Osteocyte (in vitro differentiated cells): ENCODE measurements at regions not wholly inside any gene's neighbourhood (a gene's known extent, or its start where the extent isn't known, plus 50 kb on each side); places are given as distances from the start of the nearest gene placed in this dataset.

Source experiments
- DNase-seq: peaks from one replicate; pipeline ENCODE4 v3.0.0; 2021; ENCODE audit warnings: mixed read lengths; ENCODE audit not compliant: unreplicated experiment; ENCODE audit errors: extremely low spot score
- H3K27ac Mint-ChIP-seq: one replicate; pipeline ENCODE4 v1.8.0; 2021; ENCODE audit warnings: mild to moderate bottlenecking, mixed read lengths; ENCODE audit not compliant: unreplicated experiment
- H3K27me3 Mint-ChIP-seq: one replicate; pipeline ENCODE4 v1.8.0; 2021; ENCODE audit warnings: mixed read lengths; ENCODE audit not compliant: unreplicated experiment
- H3K36me3 Mint-ChIP-seq: one replicate; pipeline ENCODE4 v1.8.0; 2021; ENCODE audit warnings: mixed read lengths; ENCODE audit not compliant: unreplicated experiment
- H3K4me1 Mint-ChIP-seq: one replicate; pipeline ENCODE4 v1.8.0; 2021; ENCODE audit warnings: mixed read lengths; ENCODE audit not compliant: unreplicated experiment
- H3K4me3 Mint-ChIP-seq: one replicate; pipeline ENCODE4 v1.8.0; 2021; ENCODE audit warnings: mild to moderate bottlenecking, moderate library complexity, mixed read lengths; ENCODE audit not compliant: unreplicated experiment
- H3K9me3 Mint-ChIP-seq: one replicate; pipeline ENCODE4 v1.8.0; 2021; ENCODE audit warnings: mixed read lengths; ENCODE audit not compliant: unreplicated experiment
- CTCF ChIP-seq: fragments of 200-600 bp; sonication (generic); IDR thresholded peaks from 2 replicates; pipeline ENCODE4 v1.5.0; 2021; ENCODE audit warnings: antibody characterized with exemption, mild to moderate bottlenecking, moderate library complexity

- Mint-ChIP-seq H3K36me3 (peaks cover 2% of the 10 kb centered on the region), H3K4me1 (peaks cover 38% of the 10 kb centered on the region), H3K27me3 (no peaks in the 10 kb centered on the region), H3K4me3 (no peak overlapping the region), H3K9me3 (peaks cover 4% of the 10 kb centered on the region), H3K27ac (peak overlapping the region; percentile 64)
- no peak for TF ChIP-seq CTCF
- DNase-seq: no peak
Observed at GRCh38 chr3:106421426-106421825, 552.6 kb upstream of the CBLB start.

DNA sequence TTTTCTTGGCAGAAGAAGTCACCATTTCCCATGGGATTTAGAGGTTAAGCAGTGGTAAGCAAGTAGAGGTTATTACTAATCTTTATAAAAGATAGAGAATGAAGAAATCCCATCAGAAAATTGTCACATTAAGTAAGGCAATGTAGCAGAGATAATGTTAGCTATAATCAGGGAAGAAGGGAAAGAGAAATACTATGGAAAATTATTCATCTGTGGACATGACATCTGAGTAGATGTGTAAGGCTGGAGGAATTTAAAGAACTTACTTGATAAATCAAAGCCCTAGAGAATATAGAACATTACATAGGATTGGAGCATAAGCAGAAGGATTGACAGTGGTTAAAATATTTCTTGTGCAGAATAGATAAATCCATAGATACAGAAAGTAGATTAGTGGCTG lies 553.1 kb upstream of the CBLB start:
- Mint-ChIP-seq H3K9me3 (peaks cover 4% of the 10 kb centered on the region), H3K4me1 (peaks cover 38% of the 10 kb centered on the region)

DNA sequence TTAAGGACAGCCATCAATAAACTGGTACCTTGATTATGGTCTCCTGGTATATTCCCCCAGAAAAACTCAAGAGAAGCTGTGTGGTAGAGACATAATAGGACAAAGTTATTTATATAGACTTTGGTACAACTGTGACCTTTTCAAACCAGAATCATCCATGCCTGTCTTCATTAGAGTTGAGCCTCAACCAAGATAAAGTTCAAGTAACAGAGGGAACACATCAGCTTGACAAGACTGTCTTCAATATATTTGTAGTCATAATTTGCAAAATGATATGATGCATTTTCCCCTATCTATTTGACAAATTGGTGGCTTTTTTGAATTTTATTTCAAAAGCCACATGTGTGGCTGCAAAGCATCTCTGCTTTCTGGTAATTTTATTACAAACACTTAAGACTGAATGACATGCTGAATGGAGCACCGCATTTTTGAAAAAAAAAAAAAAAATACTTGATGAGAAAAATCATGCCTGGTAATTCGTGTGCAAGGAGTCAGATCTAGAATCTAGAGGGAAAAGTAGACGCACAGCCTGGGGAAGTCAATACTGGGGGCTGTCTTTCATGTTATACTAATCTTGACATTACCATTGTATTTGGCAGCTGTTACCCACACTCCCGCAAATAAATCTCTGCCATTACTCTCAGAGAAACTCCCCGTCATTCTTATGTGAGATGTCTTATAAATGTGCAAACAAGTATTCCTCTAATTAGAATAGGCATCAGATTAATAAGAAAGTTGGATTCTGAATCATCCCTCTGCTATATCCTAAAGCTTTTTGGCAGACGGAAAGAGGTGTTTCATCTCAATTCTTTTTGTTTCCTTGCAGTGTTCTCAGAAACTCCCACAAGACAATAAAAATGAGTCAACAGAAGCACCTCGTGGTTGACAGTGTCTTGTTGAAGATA lies 554.8 kb upstream of the CBLB start:
- H3K4me3 Mint-ChIP-seq: no peak overlapping the region
- H3K27ac Mint-ChIP-seq: no peak overlapping the region
- DNase-seq: no peak
- peaks cover 45% of the 10 kb centered on the region for H3K4me1 Mint-ChIP-seq
- peaks cover 2% of the 10 kb centered on the region for H3K36me3 Mint-ChIP-seq
- peaks cover 4% of the 10 kb centered on the region for H3K9me3 Mint-ChIP-seq
- H3K27me3 Mint-ChIP-seq: no peaks in the 10 kb centered on the region
- no peak for TF ChIP-seq CTCF

More for the DNA sequence above, 553.1 kb upstream of the CBLB start:
- DNase-seq: no peak
- Mint-ChIP-seq H3K27ac (peak overlapping the region; percentile 64), H3K27me3 (no peaks in the 10 kb centered on the region), H3K4me3 (no peak overlapping the region), H3K36me3 (peaks cover 2% of the 10 kb centered on the region)
- TF ChIP-seq CTCF: no peak

- DNase-seq: no peak
- peaks cover 51% of the 10 kb centered on the region for H3K4me1 Mint-ChIP-seq
- peaks cover 2% of the 10 kb centered on the region for H3K36me3 Mint-ChIP-seq
- peak overlapping the region; percentile 89 for H3K27ac Mint-ChIP-seq
- peak overlapping the region; percentile 54 for H3K4me3 Mint-ChIP-seq
- peaks cover 10% of the 10 kb centered on the region for H3K9me3 Mint-ChIP-seq
- no peak for TF ChIP-seq CTCF
- H3K27me3 Mint-ChIP-seq: no peaks in the 10 kb centered on the region
Observed at GRCh38 chr3:106425026-106425425, 556.2 kb upstream of the CBLB start.

GRCh38 chr3:106425916-106426315 lies 557.1 kb upstream of the CBLB start:
- DNase-seq: no peak
- Mint-ChIP-seq H3K27ac (peak overlapping the region; percentile 89), H3K4me1 (peaks cover 47% of the 10 kb centered on the region), H3K4me3 (no peak overlapping the region), H3K36me3 (peaks cover 2% of the 10 kb centered on the region), H3K27me3 (no peaks in the 10 kb centered on the region), H3K9me3 (peaks cover 10% of the 10 kb centered on the region)
- no peak for TF ChIP-seq CTCF
